Calu3 (cell line): ENCODE measurements at regions not wholly inside any gene's neighbourhood (a gene's known extent, or its start where the extent isn't known, plus 50 kb on each side); places are given as distances from the start of the nearest gene placed in this dataset.

Experiments
- BruUV-seq: library from RNA; stranded (reverse); fragments of 400-500 nt; replicated peaks from 2 replicates; lab custom pipeline; 2021; lab: Mats Ljungman, UMichigan
- CTCF ChIA-PET: fragments of 300-600 bp; sonication (Branson Sonifier 250); formaldehyde crosslinking; loops from one replicate; lab custom pipeline; 2022; ENCODE audit warnings: antibody characterized with exemption; lab: Charles Lee
- DNase-seq: peaks from one replicate; pipeline ENCODE4 v3.0.0; 2022
- H3K27ac Mint-ChIP-seq: one replicate; pipeline ENCODE4 v1.8.0; 2022; ENCODE audit warnings: mixed read lengths; ENCODE audit not compliant: unreplicated experiment
- H3K27me3 Mint-ChIP-seq: one replicate; pipeline ENCODE4 v1.8.0; 2022; ENCODE audit warnings: mixed read lengths; ENCODE audit not compliant: unreplicated experiment
- H3K36me3 Mint-ChIP-seq: one replicate; pipeline ENCODE4 v1.8.0; 2022; ENCODE audit warnings: mild to moderate bottlenecking, moderate library complexity, mixed read lengths; ENCODE audit not compliant: insufficient read depth, unreplicated experiment
- H3K4me1 Mint-ChIP-seq: one replicate; pipeline ENCODE4 v1.8.0; 2022; ENCODE audit warnings: mild to moderate bottlenecking, low read depth, mixed read lengths; ENCODE audit not compliant: unreplicated experiment
- H3K4me3 Mint-ChIP-seq: one replicate; pipeline ENCODE4 v1.8.0; 2022; ENCODE audit warnings: mild to moderate bottlenecking, low read depth, moderate library complexity, mixed read lengths; ENCODE audit not compliant: unreplicated experiment
- H3K9me3 Mint-ChIP-seq: one replicate; pipeline ENCODE4 v1.8.0; 2022; ENCODE audit warnings: low read depth, mixed read lengths; ENCODE audit not compliant: unreplicated experiment
- intact Hi-C: fragments of 100-400 bp; cut with micrococcal nuclease; formaldehyde crosslinking; loops from one replicate; pipeline ENCODE4 v1.10.0; 2022; ENCODE audit not compliant: unreplicated experiment
- TF ChIP-seq, protein P1 (sequence below): fragments of 200-600 bp; IDR thresholded peaks from one replicate; pipeline ENCODE4 v1.8.0; 2022; ENCODE audit warnings: antibody characterized with exemption; ENCODE audit not compliant: unreplicated experiment

DNA sequence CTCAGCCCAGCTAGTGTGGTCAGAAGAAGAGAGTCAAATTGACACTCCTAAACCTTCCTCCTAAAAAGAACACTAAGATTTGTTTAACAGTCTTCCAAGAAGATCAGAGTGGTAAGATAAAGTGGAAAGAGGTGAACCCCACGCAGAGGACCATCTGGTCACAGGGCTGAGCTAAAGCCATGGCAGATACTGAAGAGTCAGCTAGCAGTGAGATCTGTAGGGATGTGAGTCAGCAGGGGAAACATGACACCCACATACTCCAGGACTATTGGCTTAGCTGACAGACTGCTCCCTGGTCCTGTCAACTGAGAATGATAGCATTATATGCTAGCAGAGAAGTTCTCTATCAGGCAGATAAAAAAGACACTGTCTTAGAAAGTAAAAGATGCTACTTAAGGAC, 269.4 kb upstream of the ALG10 start:
- Mint-ChIP-seq H3K4me1 (no peaks in the 10 kb centered on the region), H3K27me3 (no peaks in the 10 kb centered on the region), H3K9me3 (peaks cover 5% of the 10 kb centered on the region), H3K27ac (no peak overlapping the region), H3K4me3 (no peak overlapping the region), H3K36me3 (no peaks in the 10 kb centered on the region)
- intact Hi-C loops, result no loop called here
- TF ChIP-seq, protein P1, sequence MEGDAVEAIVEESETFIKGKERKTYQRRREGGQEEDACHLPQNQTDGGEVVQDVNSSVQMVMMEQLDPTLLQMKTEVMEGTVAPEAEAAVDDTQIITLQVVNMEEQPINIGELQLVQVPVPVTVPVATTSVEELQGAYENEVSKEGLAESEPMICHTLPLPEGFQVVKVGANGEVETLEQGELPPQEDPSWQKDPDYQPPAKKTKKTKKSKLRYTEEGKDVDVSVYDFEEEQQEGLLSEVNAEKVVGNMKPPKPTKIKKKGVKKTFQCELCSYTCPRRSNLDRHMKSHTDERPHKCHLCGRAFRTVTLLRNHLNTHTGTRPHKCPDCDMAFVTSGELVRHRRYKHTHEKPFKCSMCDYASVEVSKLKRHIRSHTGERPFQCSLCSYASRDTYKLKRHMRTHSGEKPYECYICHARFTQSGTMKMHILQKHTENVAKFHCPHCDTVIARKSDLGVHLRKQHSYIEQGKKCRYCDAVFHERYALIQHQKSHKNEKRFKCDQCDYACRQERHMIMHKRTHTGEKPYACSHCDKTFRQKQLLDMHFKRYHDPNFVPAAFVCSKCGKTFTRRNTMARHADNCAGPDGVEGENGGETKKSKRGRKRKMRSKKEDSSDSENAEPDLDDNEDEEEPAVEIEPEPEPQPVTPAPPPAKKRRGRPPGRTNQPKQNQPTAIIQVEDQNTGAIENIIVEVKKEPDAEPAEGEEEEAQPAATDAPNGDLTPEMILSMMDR, result no peak
- no peak for DNase-seq
- no TSS peak for BruUV-seq
- CTCF ChIA-PET, result no interaction called here

DNA sequence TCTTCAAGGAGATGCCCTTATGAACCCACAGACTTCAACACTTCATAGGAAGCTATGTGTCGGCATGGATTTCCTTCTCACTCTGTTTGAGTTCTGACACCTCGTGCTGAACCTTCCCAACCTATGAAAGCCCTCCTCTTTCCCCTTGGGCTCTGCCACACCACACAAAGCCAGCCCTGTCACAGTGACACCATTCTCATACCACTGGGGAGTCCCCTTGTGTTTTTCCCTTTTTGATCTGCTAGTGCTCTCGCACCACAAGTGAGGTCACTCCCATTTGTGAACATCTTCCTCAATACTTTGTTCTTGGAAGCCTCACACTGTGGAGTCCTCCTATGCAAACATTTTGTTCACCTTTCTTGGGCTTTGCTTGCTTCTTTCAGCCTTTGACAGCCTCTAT, 264.6 kb upstream of the ALG10 start:
- TF ChIP-seq, protein P1, result no peak
- CTCF ChIA-PET, result no interaction called here
- H3K4me3 Mint-ChIP-seq, result no peak overlapping the region
- no peak for DNase-seq
- no peak overlapping the region for H3K27ac Mint-ChIP-seq
- no peaks in the 10 kb centered on the region for H3K4me1 Mint-ChIP-seq
- no peaks in the 10 kb centered on the region for H3K36me3 Mint-ChIP-seq
- intact Hi-C loops, result no loop called here
- BruUV-seq, result no TSS peak
- no peaks in the 10 kb centered on the region for H3K27me3 Mint-ChIP-seq
- H3K9me3 Mint-ChIP-seq, result peaks cover 7% of the 10 kb centered on the region

DNA sequence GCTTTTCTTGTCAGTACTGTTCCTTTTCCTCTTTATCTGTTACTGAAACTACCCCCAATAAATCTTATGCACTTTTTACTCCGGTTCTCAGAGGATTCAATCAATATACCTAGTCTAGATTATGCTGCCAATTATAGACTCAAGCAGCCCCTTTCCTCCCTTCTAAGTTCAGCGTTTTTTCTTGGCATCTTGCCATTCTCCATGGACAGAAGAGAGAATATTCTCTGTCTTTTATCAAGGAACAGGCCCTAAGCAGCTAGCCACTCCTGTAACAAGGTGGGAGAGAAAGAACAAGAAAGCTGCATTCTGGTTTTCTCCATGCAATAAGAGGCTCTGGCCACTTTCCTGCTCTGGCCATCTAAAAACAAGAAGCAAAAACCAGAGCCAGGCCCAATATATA, 263.0 kb upstream of the ALG10 start:
- H3K27ac Mint-ChIP-seq, result no peak overlapping the region
- no peaks in the 10 kb centered on the region for H3K27me3 Mint-ChIP-seq
- no peaks in the 10 kb centered on the region for H3K4me1 Mint-ChIP-seq
- H3K9me3 Mint-ChIP-seq, result peaks cover 7% of the 10 kb centered on the region
- BruUV-seq, result no TSS peak
- no peak for DNase-seq
- TF ChIP-seq, protein P1, result no peak
- intact Hi-C loops, result no loop called here
- no peak overlapping the region for H3K4me3 Mint-ChIP-seq
- H3K36me3 Mint-ChIP-seq, result no peaks in the 10 kb centered on the region
- CTCF ChIA-PET, result no interaction called here

DNA sequence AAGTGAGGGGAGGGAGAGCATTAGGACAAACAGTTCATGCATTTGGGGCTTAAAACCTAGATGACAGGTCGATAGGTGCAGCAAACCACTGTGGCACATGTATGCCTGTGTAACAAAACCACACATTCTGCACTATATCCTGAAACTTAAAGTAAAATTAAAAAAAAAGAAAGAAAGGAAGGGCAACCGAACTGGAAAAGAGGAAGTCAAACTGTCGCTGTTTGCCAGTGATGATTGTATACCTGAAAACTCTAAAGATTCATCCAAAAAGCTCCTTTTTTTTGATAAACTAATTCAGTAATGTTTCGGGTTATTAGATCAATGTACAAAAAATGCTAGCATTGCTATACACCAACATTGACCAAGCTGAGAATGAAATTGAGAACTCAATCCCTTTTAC, 259.0 kb upstream of the ALG10 start:
- Mint-ChIP-seq H3K4me1 (no peaks in the 10 kb centered on the region), H3K27me3 (no peaks in the 10 kb centered on the region), H3K36me3 (no peaks in the 10 kb centered on the region), H3K4me3 (no peak overlapping the region), H3K27ac (no peak overlapping the region), H3K9me3 (peaks cover 3% of the 10 kb centered on the region)
- intact Hi-C loops, result no loop called here
- DNase-seq, result no peak
- CTCF ChIA-PET, result interaction anchor here (0.6 kb wide), 1 partner anchor 1231 kb away, joined by 4 read pairs; no protein-coding TSS in a partner anchor
- TF ChIP-seq, protein P1, result no peak
- no TSS peak for BruUV-seq
